ENCODE measurements at regions not wholly inside any gene's neighbourhood (a gene's known extent, or its start where the extent isn't known, plus 50 kb on each side); places are given as distances from the start of the nearest gene placed in this dataset.

GRCh38 chr11:28773606-28774005 is 665.4 kb downstream of the METTL15 start:
- TF ChIP-seq ZNF473 (tag by site-specific recombination; IDR thresholded peaks at IDR 0.05) (no peak), CTCF (tag by site-specific recombination; IDR thresholded peaks at IDR 0.05) (no peak), ZNF362 (tag by site-specific recombination; IDR thresholded peaks at IDR 0.05) (no peak), ZNF292 (tag by site-specific recombination; IDR thresholded peaks at IDR 0.05; ENCODE audit: borderline replicate concordance, low read depth) (no peak), ZXDB (tag by site-specific recombination; IDR thresholded peaks at IDR 0.05) (no peak), ZNF792 (tag by site-specific recombination; IDR thresholded peaks at IDR 0.05) (no peak)
